Tibial nerve (tissue), 4 donors: ENCODE measurements at regions not wholly inside any gene's neighbourhood (a gene's known extent, or its start where the extent isn't known, plus 50 kb on each side); places are given as distances from the start of the nearest gene placed in this dataset.

Source experiments
- DNase-seq, 2 donors: peaks; one replicate each; pipeline ENCODE4 v3.0.0-alpha.2; 2019; ENCODE audit warnings: low spot score in 2 of 2
- H3K27ac ChIP-seq, 4 donors: fragments of 200-600 bp; sonication (generic) in 3 of 4; one replicate each; pipeline ENCODE4 v1.5.1; 2017 to 2019; ENCODE audit warnings: mild to moderate bottlenecking in 1 of 4
- H3K27me3 ChIP-seq, 2 donors: fragments of 200-600 bp; sonication (generic) in 1 of 2; one replicate each; pipeline versions ENCODE4 v1.5.1 to v1.6.0; 2017 to 2019
- H3K36me3 ChIP-seq, 3 donors: fragments of 200-600 bp; sonication (generic); one replicate each; pipeline ENCODE4 v1.5.1; 2018 to 2019
- H3K4me1 ChIP-seq, 4 donors: fragments of 200-600 bp; sonication (generic) in 3 of 4; one replicate each; pipeline ENCODE4 v1.5.1; 2017 to 2019
- H3K4me3 ChIP-seq, 4 donors: fragments of 200-600 bp; sonication (generic) in 3 of 4; one replicate each; pipeline ENCODE4 v1.5.1; 2017 to 2019; ENCODE audit warnings: mild to moderate bottlenecking in 1 of 4, moderate library complexity in 1 of 4
- H3K9me3 ChIP-seq, 4 donors: fragments of 200-600 bp; sonication (generic) in 3 of 4; one replicate each; pipeline ENCODE4 v1.5.1; 2017 to 2019
- EP300 ChIP-seq, 2 donors: sonication (generic); formaldehyde crosslinking; IDR thresholded peaks; one replicate each; pipeline ENCODE4 v1.6.1; 2017; ENCODE audit warnings: antibody characterized with exemption in 2 of 2, mild to moderate bottlenecking in 1 of 2
- POLR2A ChIP-seq, 2 donors: fragments of 450-650 bp; IDR thresholded peaks; one replicate each; pipeline ENCODE4 v1.6.1; 2017; ENCODE audit warnings: antibody characterized with exemption in 2 of 2, mild to moderate bottlenecking in 2 of 2, moderate library complexity in 2 of 2
- WGBS, 2 donors: methylation state at CpG; one replicate each; pipeline ENCODE4 v1.1.5; 2018; 5-methylcytosine and 5-hydroxymethylcytosine counted together
- TF ChIP-seq, protein P1 (sequence below), 5 experiments: fragments of 200-600 bp in 3 of 5; fragments of 450-650 bp in 2 of 5; sonication (generic) in 3 of 5; IDR thresholded peaks; one replicate each; pipeline ENCODE4 v1.5.1; 2016 to 2019; ENCODE audit warnings: antibody characterized with exemption in 5 of 5, mild to moderate bottlenecking in 3 of 5, moderate library complexity in 2 of 5

DNA sequence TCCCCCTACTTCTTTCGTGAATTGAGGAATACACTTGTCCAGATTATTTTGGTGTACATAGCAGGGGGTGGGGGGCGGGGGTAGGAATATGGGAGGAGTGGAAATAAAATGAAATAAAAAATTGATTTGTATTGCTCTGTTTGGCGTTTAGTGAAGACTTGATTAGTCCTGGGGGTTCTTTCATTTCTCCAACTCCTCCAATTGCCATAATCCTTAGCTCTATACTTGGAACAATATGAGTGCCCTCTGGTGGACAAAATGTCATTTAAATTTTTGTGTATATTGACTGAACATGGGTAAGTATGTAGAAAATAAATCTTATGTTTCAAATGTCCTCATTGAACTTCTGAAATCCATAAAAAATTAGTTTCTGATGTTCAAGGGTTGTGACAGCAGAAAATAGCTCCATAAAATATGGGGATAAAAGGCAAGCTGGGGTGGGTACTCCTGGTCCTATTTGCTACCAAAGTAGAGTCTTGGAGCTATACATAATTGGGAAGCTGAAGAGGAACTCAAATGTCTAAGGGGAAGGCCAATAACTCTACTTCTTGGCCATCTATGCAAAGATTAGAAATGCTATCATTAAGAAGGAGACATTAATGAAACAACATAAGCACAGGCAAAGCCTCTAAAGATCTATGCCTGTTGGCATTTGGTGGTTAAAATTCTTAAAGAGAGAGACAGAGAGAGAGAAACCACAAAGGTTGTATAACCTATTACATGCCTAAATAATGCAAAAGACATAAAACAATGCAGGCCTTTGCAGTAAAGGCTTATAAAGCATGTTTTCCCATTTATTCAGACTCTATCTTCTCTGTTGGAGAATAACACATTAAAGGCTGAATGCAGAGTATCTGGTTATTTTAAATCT is 421.6 kb downstream of the METTL15 start:
- 41 to 46% methylated on average over 3 of the region's 3 CpGs for WGBS, 2 donors
- no peak for TF ChIP-seq POLR2A (IDR thresholded peaks at IDR 0.05)
- TF ChIP-seq, protein P1, sequence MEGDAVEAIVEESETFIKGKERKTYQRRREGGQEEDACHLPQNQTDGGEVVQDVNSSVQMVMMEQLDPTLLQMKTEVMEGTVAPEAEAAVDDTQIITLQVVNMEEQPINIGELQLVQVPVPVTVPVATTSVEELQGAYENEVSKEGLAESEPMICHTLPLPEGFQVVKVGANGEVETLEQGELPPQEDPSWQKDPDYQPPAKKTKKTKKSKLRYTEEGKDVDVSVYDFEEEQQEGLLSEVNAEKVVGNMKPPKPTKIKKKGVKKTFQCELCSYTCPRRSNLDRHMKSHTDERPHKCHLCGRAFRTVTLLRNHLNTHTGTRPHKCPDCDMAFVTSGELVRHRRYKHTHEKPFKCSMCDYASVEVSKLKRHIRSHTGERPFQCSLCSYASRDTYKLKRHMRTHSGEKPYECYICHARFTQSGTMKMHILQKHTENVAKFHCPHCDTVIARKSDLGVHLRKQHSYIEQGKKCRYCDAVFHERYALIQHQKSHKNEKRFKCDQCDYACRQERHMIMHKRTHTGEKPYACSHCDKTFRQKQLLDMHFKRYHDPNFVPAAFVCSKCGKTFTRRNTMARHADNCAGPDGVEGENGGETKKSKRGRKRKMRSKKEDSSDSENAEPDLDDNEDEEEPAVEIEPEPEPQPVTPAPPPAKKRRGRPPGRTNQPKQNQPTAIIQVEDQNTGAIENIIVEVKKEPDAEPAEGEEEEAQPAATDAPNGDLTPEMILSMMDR (IDR thresholded peaks at IDR 0.05) = peak in 3 of 5 experiments; percentile 10 to 19 (median 14)
- Histone ChIP-seq H3K36me3 (peaks cover 0 to 9% (median 0%) of the 10 kb centered on the region in 3 donors), H3K9me3 (peaks cover 0 to 25% (median 3%) of the 10 kb centered on the region in 4 donors), H3K4me1 (no peaks in the 10 kb centered on the region), H3K4me3 (no peak overlapping the region), H3K27me3 (no peaks in the 10 kb centered on the region), H3K27ac (no peak overlapping the region)
- peak in 1 of 2 donors; percentile 10 for DNase-seq

DNA sequence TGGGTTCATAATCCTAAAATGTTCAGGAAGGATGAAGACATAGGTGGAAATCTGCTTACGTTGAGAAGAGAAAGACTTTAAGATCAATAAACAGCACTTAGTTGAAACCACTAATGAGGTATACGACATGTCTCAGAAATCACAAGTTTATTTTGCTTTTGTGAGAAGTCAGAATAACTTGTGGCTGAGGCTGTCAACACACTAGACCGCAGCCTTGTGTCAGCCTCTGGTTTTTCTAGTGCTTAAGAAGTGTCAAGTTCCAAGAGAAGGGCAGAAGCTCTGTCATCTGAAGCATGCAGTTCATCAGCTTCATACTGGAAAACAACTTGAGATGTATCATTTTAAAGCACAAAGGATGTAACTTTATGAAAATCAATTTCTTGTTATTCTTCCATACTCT is 420.9 kb downstream of the METTL15 start:
- H3K4me3 ChIP-seq = no peak overlapping the region
- no peaks in the 10 kb centered on the region for H3K27me3 ChIP-seq
- 78 to 85% methylated on average over 3 of the region's 3 CpGs for WGBS, 2 donors
- peaks cover 0 to 31% (median 3%) of the 10 kb centered on the region in 4 donors for H3K9me3 ChIP-seq
- no peak overlapping the region for H3K27ac ChIP-seq
- H3K4me1 ChIP-seq = no peaks in the 10 kb centered on the region
- peaks cover 0 to 9% (median 0%) of the 10 kb centered on the region in 3 donors for H3K36me3 ChIP-seq
- TF ChIP-seq POLR2A (IDR thresholded peaks at IDR 0.05) (no peak), EP300 (IDR thresholded peaks at IDR 0.05) (no peak)
- TF ChIP-seq, protein P1 (IDR thresholded peaks at IDR 0.05) = no peak
- no peak for DNase-seq

DNA sequence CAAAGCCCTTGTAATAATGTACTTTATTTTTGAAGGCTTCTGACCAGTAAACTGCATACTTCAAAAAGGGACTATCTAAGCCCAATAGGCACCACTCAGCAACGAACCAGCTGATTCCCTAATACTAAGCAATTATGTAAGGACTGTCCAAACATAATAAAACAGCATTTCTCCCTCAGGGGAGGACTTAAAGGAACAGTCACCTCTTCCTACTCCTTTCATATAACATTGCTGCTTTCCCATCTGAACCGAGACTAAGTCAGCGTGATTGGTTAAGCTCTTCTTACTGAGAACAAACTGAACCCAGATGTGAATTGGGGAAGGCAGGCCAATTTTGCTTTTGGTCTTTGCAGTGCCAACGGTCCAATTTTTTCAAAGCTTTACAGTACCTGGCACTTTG is 420.0 kb downstream of the METTL15 start:
- H3K27ac ChIP-seq = no peak overlapping the region
- DNase-seq = no peak
- no peak overlapping the region for H3K4me3 ChIP-seq
- no peaks in the 10 kb centered on the region for H3K4me1 ChIP-seq
- TF ChIP-seq POLR2A (IDR thresholded peaks at IDR 0.05) = no peak
- no peak for TF ChIP-seq EP300 (IDR thresholded peaks at IDR 0.05)
- TF ChIP-seq, protein P1 (IDR thresholded peaks at IDR 0.05) = no peak
- peaks cover 0 to 9% (median 0%) of the 10 kb centered on the region in 3 donors for H3K36me3 ChIP-seq
- H3K27me3 ChIP-seq = no peaks in the 10 kb centered on the region
- peaks cover 0 to 31% (median 3%) of the 10 kb centered on the region in 4 donors for H3K9me3 ChIP-seq
- 44 to 63% methylated on average over 4 of the region's 4 CpGs for WGBS, 2 donors

DNA sequence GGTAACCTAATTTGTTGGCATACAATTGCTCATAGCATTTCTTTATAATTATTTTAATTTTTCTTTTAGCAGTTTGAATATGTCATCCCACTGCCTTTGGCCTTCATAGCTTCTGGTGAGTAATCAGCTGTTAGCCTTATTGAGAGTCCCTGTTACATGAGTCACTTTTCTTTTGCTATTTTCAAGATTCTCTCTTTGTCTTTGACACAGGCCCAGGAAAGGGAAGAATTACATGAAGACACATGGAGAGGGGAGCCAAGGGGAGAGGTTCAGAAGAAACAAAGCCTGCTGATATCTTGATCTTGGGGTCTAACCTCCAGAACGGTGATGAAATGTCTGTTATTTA is 418.2 kb downstream of the METTL15 start:
- 92 to 96% methylated on average over 1 of the region's 1 CpG for WGBS, 2 donors
- H3K27ac ChIP-seq = no peak overlapping the region
- no peak for TF ChIP-seq EP300 (IDR thresholded peaks at IDR 0.05)
- no peak for TF ChIP-seq POLR2A (IDR thresholded peaks at IDR 0.05)
- TF ChIP-seq, protein P1 (IDR thresholded peaks at IDR 0.05) = no peak
- peaks cover 0 to 9% (median 0%) of the 10 kb centered on the region in 3 donors for H3K36me3 ChIP-seq
- no peaks in the 10 kb centered on the region for H3K27me3 ChIP-seq
- H3K9me3 ChIP-seq = peaks cover 0 to 31% (median 3%) of the 10 kb centered on the region in 4 donors
- DNase-seq = no peak
- H3K4me1 ChIP-seq = no peaks in the 10 kb centered on the region
- H3K4me3 ChIP-seq = no peak overlapping the region

DNA sequence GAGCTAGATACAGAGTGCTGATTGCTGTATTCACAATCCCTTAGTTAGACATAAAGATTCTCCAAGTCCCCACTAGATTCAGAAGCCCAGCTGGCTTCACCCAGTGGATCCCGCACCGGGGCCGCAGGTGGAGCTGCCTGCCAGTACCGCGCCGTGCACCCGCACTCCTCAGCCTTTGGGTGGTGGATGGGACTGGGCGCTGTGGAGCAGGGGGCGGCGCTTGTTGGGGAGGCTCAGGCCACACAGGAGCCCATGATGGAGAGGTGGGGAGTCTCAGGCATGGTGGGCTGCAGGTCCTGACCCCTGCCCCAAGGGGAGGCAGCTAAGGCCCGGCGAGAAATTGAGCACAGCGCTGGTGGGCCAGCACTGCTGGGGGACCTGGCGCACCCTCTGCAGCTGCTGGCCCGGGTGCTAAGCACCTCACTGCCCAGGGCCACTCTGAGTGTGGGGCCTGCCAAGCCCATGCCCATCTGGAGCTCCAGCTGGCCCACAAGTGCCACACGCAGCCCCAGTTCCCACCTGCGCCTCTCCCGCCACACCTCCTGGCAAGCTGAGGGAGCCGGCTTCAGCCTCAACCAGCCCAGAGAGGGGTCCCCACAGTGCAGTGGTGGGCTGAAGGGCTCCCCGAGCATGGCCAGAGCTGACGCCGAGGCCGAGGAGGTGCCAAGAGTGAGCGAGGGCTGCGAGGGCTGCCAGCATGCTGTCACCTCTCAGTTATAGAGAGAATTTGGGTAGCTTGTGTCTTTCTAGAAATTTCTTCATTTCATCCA is 417.6 kb downstream of the METTL15 start:
- no peaks in the 10 kb centered on the region for H3K27me3 ChIP-seq
- no peak for DNase-seq
- H3K36me3 ChIP-seq = peaks cover 0 to 9% (median 0%) of the 10 kb centered on the region in 3 donors
- no peaks in the 10 kb centered on the region for H3K4me1 ChIP-seq
- WGBS, 2 donors = 81 to 92% methylated on average over 13 to 24 of the region's 25 CpGs
- H3K4me3 ChIP-seq = no peak overlapping the region
- TF ChIP-seq POLR2A (IDR thresholded peaks at IDR 0.05) = no peak
- no peak for TF ChIP-seq EP300 (IDR thresholded peaks at IDR 0.05)
- TF ChIP-seq, protein P1 (IDR thresholded peaks at IDR 0.05) = no peak
- H3K27ac ChIP-seq = no peak overlapping the region
- H3K9me3 ChIP-seq = peaks cover 0 to 31% (median 3%) of the 10 kb centered on the region in 4 donors
